Activated naive CD4-positive, alpha-beta T cell treated with anti-CD3 and anti-CD28 coated beads, Interleukin-2, amount 50 U/mL, for 24 hours (primary cell): ENCODE measurements at regions not wholly inside any gene's neighbourhood (a gene's known extent, or its start where the extent isn't known, plus 50 kb on each side); places are given as distances from the start of the nearest gene placed in this dataset.

Experiments
- H3K27ac Mint-ChIP-seq: one replicate; pipeline ENCODE4 v1.8.0; 2021; ENCODE audit warnings: mild to moderate bottlenecking, mixed read lengths
- H3K27me3 Mint-ChIP-seq: one replicate; pipeline ENCODE4 v1.8.0; 2021; ENCODE audit warnings: mixed read lengths
- H3K36me3 Mint-ChIP-seq: one replicate; pipeline ENCODE4 v1.8.0; 2021; ENCODE audit warnings: mixed read lengths
- H3K4me1 Mint-ChIP-seq: one replicate; pipeline ENCODE4 v1.8.0; 2021; ENCODE audit warnings: mixed read lengths
- H3K4me3 Mint-ChIP-seq: one replicate; pipeline ENCODE4 v1.8.0; 2021; ENCODE audit warnings: mild to moderate bottlenecking, mixed read lengths
- H3K9me3 Mint-ChIP-seq: one replicate; pipeline ENCODE4 v1.8.0; 2021; ENCODE audit warnings: mixed read lengths

- Mint-ChIP-seq H3K27me3 (peaks cover 14% of the 10 kb centered on the region), H3K36me3 (no peaks in the 10 kb centered on the region), H3K4me3 (no peak overlapping the region), H3K9me3 (peaks cover 7% of the 10 kb centered on the region), H3K27ac (no peak overlapping the region), H3K4me1 (no peaks in the 10 kb centered on the region)
These were observed 130.8 kb upstream of the GPR26 start for GRCh38 chr10:123535386-123535785.

GRCh38 chr10:123536176-123536845 lies 129.8 kb upstream of the GPR26 start:
- H3K27ac Mint-ChIP-seq = no peak overlapping the region
- no peaks in the 10 kb centered on the region for H3K4me1 Mint-ChIP-seq
- H3K9me3 Mint-ChIP-seq = peaks cover 7% of the 10 kb centered on the region
- H3K36me3 Mint-ChIP-seq = no peaks in the 10 kb centered on the region
- H3K27me3 Mint-ChIP-seq = peaks cover 15% of the 10 kb centered on the region
- H3K4me3 Mint-ChIP-seq = no peak overlapping the region

DNA sequence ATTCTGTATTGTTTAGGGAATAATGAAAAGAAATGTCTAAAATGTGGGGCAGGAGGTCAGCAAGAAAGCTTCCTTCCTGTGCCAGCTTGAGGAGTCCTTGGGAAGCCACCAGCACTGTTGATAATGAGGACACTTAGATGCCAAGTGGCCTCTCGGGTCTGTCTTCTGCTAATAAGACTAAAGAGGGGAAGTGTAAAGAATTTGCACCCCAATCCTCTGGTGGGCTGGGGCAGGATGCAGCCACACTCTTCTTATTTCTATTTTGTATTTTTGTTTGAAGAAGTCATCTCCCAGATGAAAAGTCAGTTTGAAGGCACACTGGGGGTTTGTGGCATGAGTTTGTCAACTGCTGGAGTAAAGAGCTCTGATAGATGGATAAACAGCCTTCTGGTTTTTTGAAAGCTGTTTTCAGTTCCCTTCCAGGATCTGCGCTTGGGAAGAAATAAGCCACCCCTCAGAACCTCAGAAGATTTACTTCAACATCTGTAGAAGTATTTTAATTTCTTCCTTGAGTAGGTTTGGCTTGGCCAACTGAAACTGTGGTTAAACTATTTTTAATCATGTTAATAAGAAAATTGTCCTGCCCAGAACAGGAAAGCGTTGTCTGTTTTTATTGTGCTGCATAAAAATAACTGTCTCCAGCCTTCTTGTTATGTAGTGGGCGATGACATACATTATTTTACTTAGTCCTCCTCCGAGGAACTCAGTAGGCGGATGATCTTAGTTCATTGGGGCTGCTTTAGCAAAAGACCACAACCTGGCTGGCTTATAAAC lies 128.8 kb upstream of the GPR26 start:
- Mint-ChIP-seq H3K9me3 (peaks cover 4% of the 10 kb centered on the region), H3K36me3 (no peaks in the 10 kb centered on the region), H3K4me3 (no peak overlapping the region), H3K27ac (no peak overlapping the region), H3K27me3 (peaks cover 17% of the 10 kb centered on the region), H3K4me1 (no peaks in the 10 kb centered on the region)

GRCh38 chr10:123538401-123539320 lies 127.5 kb upstream of the GPR26 start:
- Mint-ChIP-seq H3K9me3 (peaks cover 4% of the 10 kb centered on the region), H3K27ac (peak overlapping the region; percentile 15), H3K4me1 (no peaks in the 10 kb centered on the region), H3K27me3 (peaks cover 12% of the 10 kb centered on the region), H3K36me3 (no peaks in the 10 kb centered on the region), H3K4me3 (no peak overlapping the region)

DNA sequence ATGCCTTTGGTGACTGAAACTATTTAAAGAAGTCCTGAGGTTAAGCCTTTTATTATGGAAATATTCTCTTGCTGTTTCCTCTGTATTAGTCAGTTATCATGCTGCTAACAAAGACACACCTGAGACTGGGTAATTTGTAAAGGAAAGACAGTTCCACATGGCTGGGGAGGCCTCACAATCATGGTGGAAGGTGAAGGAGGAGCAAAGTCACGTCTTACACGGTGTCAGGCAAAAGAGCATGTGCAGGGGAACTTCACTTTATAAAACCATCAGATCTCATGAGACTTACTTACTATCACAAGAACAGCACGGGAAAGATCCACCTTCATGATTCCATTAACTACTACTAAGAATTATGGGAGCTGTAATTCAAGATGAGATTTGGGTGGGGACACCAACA lies 121.2 kb upstream of the GPR26 start:
- H3K27me3 Mint-ChIP-seq = peaks cover 16% of the 10 kb centered on the region
- H3K4me1 Mint-ChIP-seq = no peaks in the 10 kb centered on the region
- H3K27ac Mint-ChIP-seq = no peak overlapping the region
- H3K4me3 Mint-ChIP-seq = no peak overlapping the region
- no peaks in the 10 kb centered on the region for H3K36me3 Mint-ChIP-seq
- H3K9me3 Mint-ChIP-seq = peaks cover 10% of the 10 kb centered on the region

- no peaks in the 10 kb centered on the region for H3K4me1 Mint-ChIP-seq
- no peaks in the 10 kb centered on the region for H3K36me3 Mint-ChIP-seq
- H3K4me3 Mint-ChIP-seq = no peak overlapping the region
- H3K27ac Mint-ChIP-seq = no peak overlapping the region
- H3K9me3 Mint-ChIP-seq = peaks cover 5% of the 10 kb centered on the region
- peaks cover 13% of the 10 kb centered on the region for H3K27me3 Mint-ChIP-seq
These were observed 117.4 kb upstream of the GPR26 start for GRCh38 chr10:123548770-123549169.

- H3K27me3 Mint-ChIP-seq = peaks cover 12% of the 10 kb centered on the region
- H3K9me3 Mint-ChIP-seq = no peaks in the 10 kb centered on the region
- H3K4me3 Mint-ChIP-seq = no peak overlapping the region
- H3K4me1 Mint-ChIP-seq = no peaks in the 10 kb centered on the region
- no peak overlapping the region for H3K27ac Mint-ChIP-seq
- H3K36me3 Mint-ChIP-seq = no peaks in the 10 kb centered on the region
These were observed 116.2 kb upstream of the GPR26 start for GRCh38 chr10:123549761-123550454.

DNA sequence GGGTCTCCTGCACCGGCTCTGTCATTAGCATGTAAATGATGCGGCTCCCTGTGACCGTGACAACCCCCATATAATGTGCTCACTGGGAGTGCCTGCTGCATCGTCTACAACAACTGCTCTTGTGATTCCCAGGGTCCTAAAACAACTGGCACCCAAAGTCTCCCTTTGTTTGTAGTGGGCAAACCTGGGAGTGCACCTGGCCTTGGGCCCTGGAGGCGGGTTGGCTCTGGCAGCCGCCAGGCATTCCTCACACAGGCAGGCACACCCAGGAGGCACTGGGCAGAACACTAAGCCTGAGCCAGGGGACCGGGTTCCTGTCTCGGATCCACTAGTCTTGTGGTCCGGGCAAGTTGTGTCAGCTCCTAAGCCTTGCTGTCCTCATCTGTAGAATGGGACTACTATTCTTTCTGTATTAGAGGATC lies 115.5 kb upstream of the GPR26 start:
- Mint-ChIP-seq H3K9me3 (no peaks in the 10 kb centered on the region), H3K36me3 (no peaks in the 10 kb centered on the region), H3K4me1 (no peaks in the 10 kb centered on the region), H3K4me3 (no peak overlapping the region), H3K27me3 (peaks cover 10% of the 10 kb centered on the region), H3K27ac (no peak overlapping the region)

GRCh38 chr10:123551259-123551658 lies 114.9 kb upstream of the GPR26 start:
- H3K4me3 Mint-ChIP-seq = no peak overlapping the region
- H3K27ac Mint-ChIP-seq = no peak overlapping the region
- no peaks in the 10 kb centered on the region for H3K4me1 Mint-ChIP-seq
- peaks cover 9% of the 10 kb centered on the region for H3K27me3 Mint-ChIP-seq
- H3K9me3 Mint-ChIP-seq = no peaks in the 10 kb centered on the region
- H3K36me3 Mint-ChIP-seq = no peaks in the 10 kb centered on the region

- Mint-ChIP-seq H3K27ac (no peak overlapping the region), H3K27me3 (peaks cover 3% of the 10 kb centered on the region), H3K4me3 (no peak overlapping the region), H3K36me3 (no peaks in the 10 kb centered on the region), H3K4me1 (no peaks in the 10 kb centered on the region), H3K9me3 (no peaks in the 10 kb centered on the region)
These were observed 113.2 kb upstream of the GPR26 start for GRCh38 chr10:123552760-123553554.

GRCh38 chr10:123553810-123554430 lies 112.2 kb upstream of the GPR26 start:
- no peak overlapping the region for H3K27ac Mint-ChIP-seq
- H3K4me1 Mint-ChIP-seq = no peaks in the 10 kb centered on the region
- H3K9me3 Mint-ChIP-seq = no peaks in the 10 kb centered on the region
- no peak overlapping the region for H3K4me3 Mint-ChIP-seq
- no peaks in the 10 kb centered on the region for H3K36me3 Mint-ChIP-seq
- H3K27me3 Mint-ChIP-seq = peaks cover 3% of the 10 kb centered on the region

DNA sequence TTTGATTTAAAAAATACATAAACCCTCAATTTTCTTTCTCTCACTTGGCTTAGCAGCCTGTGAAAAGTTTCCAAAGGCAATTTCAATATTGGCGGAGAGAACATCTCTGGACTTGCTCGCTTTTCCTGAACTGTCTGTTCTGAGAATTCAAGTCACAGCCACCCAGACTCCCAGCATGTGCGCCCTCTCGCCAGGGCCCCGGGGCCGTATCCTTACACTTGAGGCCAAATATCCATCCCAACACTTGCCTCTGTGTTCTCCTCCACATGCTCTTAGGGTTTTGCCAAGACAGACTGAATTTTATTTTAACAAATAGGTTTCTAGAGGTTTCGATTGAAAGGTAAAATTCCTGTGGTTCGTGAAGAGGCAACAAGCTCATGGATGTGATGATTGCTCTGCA lies 111.5 kb upstream of the GPR26 start:
- Mint-ChIP-seq H3K27ac (no peak overlapping the region), H3K36me3 (no peaks in the 10 kb centered on the region), H3K4me3 (no peak overlapping the region), H3K27me3 (peaks cover 6% of the 10 kb centered on the region), H3K4me1 (no peaks in the 10 kb centered on the region), H3K9me3 (no peaks in the 10 kb centered on the region)

GRCh38 chr10:123555616-123556015 lies 110.5 kb upstream of the GPR26 start:
- H3K9me3 Mint-ChIP-seq = no peaks in the 10 kb centered on the region
- no peaks in the 10 kb centered on the region for H3K4me1 Mint-ChIP-seq
- peaks cover 6% of the 10 kb centered on the region for H3K27me3 Mint-ChIP-seq
- H3K4me3 Mint-ChIP-seq = no peak overlapping the region
- H3K36me3 Mint-ChIP-seq = no peaks in the 10 kb centered on the region
- H3K27ac Mint-ChIP-seq = no peak overlapping the region

DNA sequence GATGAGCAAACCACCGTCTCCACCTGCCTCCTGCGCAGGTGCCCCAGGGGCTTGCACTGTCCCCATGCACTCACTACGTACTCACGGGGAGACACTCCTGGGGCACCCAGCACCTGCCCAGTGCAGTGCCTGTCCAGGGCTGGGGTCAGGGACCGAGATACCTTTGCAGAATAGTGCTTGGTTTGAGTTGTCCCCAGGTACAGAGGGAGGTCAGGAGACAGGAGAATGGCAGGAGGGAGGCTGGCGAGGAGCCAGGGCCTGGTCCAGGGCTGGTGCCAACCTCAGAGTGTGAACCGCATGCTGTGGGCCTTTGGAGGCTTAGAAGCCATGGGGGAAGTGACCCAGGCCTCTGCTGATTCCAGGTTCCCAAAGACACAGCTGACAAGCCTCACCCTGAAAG lies 110.1 kb upstream of the GPR26 start:
- H3K4me3 Mint-ChIP-seq = no peak overlapping the region
- no peaks in the 10 kb centered on the region for H3K9me3 Mint-ChIP-seq
- H3K4me1 Mint-ChIP-seq = no peaks in the 10 kb centered on the region
- no peaks in the 10 kb centered on the region for H3K36me3 Mint-ChIP-seq
- peaks cover 6% of the 10 kb centered on the region for H3K27me3 Mint-ChIP-seq
- no peak overlapping the region for H3K27ac Mint-ChIP-seq
